ENCODE measurements at regions not wholly inside any gene's neighbourhood (a gene's known extent, or its start where the extent isn't known, plus 50 kb on each side); places are given as distances from the start of the nearest gene placed in this dataset.
"Not testable (repeated sequence)": the region's sequence is repeated elsewhere in the genome, so short reads cannot be mapped to it uniquely, and the experiment has no call there.

DNA sequence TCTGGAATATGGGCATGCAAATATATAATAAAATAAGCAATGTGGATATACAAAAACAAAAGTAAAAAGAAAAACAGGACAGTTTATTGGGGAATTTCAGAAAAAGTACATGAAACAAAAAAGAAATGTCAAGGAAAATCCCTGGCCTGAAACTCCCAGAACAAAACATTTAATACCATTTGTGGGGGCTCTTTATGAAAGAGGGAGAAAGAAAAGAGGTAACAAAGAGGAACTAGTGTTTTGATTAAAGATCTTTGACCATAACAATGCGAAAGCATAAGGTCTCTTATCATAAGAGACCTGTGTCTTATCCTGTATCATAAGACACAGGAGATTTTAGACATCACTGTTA, 88.6 kb upstream of the ARID1B start:
- no peak for DNase-seq

DNA sequence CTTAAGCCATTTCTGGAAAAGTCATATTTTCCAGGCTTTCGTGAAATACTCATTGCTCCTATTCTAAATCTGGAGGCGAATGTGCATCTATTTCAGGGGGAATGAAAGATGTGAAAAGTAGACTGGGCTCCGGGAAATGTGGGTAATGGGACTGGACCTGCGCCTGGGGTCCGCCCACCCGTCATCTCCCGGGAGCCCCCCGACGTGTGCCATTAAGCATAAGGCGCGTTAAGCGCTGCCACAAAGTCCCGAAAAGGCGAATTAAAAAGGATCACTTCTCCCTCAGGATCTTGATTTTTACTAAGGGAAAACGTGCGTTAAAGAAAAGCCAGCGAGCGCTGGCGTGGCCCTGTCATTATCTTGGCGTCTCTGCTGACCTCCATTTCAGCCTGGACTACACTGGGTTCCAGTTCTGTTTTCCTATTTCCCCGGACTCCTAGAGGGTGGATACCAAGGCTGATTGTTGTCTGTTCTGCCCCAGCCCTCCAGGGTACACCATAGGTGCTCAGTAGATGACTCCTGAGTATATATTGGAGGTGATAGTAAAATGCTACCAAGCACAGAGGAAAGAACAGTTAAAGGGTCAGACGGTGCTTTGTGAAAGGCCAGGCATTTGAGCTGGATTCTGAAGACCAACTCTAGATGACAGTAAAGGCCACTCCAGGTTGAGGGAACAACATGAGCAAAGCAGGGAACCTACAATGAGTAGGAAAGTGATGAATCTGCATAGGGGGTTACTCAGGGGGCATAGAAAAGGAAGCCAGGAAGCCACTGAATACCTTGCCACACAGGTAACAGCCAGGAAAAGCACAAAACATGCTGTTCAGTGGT, 89.2 kb upstream of the ARID1B start:
- no peak for DNase-seq

DNA sequence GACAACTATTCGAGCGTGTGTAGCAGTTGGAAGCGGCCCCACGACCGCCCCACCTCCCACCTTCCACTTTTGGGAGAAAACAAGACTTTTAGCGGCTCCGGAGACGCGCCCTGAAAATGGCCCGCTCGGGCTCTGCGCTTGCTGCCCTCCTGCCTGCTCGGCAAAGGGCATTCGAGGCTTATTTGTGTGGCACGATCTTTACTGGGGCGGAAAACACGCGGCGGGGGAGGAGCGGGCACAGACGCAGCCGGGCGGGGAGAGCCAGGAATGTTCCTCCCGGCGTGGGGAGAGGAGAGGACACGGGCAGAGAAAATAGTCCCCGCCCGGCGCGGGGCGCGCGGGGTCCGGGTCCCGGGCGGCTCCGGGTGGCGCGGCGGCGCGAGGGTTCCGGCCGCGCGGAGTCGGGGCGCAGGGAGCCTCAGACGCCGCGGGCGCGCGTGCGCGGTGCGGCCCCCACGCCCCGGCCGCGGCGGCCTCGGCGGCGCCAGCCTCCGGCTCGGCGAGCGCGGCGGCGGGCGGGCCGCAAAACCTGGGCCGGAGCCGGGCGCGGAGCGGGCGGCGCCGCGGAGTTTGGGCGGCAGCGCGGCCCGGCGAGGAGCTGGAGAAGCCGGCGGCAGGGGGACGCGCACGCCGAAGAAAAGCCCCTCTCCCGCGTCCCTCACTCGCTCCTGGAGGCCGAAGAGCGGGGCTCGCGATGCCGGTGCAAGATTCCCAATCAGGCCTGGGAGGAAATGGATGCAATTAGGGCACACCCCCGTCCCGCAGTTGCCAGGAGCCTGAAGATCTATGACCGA, 90.0 kb upstream of the ARID1B start:
- peak; percentile 62 for DNase-seq

GRCh38 chr6:156686301-156686994, 90.7 kb upstream of the ARID1B start:
- DNase-seq: peak; percentile 37

GRCh38 chr6:156685823-156686222, 91.4 kb upstream of the ARID1B start:
- DNase-seq: no peak

DNA sequence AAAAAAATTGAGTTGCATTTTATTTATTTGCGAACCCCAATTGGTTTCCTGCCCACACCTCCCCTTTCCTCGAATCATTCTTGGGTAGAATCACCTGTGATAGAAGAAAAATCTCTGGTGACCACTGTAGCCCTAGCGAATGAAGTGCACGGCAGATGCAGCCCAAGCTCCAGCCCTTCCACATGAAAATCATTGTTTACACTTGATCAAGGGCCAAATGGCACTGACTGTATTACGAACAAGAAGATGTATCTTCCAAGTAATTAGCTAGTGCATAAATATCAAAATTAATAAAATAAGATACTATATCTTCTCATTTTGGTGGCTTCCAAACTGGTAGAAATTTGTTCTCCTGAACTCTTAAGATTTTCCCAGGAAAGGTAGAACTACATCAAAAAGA, 93.4 kb upstream of the ARID1B start:
- no peak for DNase-seq

DNA sequence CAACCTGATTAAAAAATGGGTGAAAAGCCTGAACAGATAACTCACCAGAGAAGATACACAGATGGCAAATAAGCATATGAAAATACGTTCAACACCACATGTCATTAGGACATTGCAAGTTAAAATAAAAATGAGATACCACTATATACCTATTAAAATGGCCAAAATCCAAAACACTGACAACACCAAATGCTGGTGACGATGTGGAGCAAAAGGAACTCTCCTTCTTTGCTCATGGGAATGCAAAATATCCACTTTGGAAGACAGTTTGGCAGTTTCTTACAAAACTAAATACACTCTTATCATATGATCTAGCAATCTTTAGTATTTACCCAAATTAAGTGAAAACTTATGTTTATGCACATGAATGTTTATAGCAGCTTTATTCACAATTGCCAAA, 100.5 kb upstream of the ARID1B start:
- DNase-seq: no peak

- DNase-seq: no peak
Measured at GRCh38 chr6:156674197-156674596, 103.0 kb upstream of the ARID1B start.

DNA sequence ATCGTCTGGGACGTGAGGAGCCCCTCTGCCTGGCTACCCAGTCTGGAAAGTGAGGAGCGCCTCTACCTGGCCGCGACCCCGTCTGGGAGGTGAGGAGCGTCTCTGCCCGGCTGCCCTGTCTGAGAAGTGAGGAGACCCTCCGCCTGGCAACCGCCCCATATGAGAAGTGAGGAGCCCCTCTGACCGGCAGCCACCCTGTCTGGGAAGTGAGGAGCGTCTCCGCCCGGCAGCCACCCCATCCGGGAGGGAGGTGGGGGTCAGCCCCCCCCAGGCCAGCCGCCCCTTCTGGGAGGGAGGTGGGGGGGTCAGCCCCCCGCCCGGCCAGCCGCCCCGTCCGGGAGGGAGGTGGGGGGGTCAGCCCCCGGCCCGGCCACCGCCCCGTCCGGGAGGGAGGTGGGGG, 107.1 kb upstream of the ARID1B start:
- not testable (repeated sequence) for DNase-seq

GRCh38 chr6:156662025-156662445, 115.1 kb upstream of the ARID1B start:
- DNase-seq: no peak

DNA sequence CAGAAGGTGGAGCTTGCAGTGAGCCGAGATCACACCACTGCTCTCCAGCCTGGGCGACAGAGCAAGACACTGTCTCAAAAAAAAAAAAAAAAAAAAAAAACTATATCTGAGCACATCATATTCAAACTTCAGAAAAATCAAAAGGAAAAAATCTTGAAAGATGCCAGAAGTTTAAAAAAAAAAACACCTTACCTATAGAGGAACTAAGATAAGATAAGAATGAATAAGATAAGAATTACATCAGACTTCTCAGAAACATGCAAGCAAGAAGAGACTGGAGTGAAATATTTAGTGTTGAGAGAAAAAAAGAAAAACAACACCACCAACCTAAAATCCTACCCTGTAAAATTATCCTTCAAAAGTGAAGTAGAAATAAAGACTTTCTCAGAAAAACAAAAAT, 116.8 kb upstream of the ARID1B start:
- DNase-seq: no peak

DNA sequence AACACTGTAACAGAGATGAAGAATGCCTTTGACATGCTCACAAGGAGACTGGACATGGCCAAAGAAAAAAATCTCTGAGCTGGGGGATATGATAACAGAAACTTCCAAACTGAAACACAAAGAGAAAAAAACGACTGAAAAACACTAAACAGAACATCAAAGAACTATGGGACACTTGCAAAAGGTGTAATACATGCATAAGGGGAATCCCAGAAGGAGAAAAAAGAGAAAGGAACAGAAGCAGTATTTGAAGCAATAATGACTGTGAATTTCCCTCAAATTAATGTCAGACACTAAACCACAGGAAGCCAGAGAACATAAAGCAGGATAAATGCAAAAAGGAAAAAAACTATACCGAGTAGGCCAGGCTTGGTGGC, 117.4 kb upstream of the ARID1B start:
- no peak for DNase-seq

DNA sequence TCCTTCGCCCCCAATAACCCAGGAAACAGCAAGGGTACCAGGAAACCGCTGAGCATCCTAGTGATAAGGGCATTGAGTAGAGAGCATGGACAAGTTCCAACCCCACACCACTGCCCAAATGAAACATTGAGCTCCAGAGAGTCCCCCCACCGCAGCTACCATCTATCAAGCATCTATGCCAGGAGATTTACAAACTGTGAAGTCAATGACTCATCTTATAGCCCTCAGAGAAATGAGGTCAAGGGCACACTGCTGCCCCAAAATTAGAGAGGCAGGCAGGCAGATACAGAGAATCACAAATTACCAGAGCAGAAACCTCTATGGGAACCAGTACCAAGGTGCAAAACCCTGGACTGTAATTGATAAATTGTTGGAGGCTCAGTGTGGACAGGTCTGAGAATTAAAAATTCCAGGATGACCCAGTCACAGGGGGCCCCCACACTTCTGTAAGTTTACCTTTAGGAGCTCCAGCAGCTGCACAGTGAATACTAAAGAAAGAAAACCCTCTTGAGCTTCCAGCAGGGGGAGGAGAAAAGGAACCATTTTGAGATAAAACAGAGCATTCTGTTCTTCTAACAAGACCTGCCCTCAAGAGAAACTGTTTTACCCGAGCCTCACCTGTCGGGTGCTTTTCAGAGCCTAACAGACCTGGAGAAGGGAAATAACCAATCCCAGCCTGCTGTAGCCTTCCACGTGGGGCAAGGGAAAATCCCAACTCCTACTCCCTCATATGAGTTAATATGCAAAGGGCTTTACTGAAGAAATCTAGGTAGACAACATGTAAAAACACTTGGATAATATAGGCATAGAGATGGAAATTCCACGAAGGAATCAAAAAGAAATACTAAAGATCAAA, 118.0 kb upstream of the ARID1B start:
- DNase-seq: no peak

GRCh38 chr6:156658186-156658965, 118.8 kb upstream of the ARID1B start:
- DNase-seq: no peak

- no peak for DNase-seq
Measured at GRCh38 chr6:156657296-156657695, 119.9 kb upstream of the ARID1B start.

DNA sequence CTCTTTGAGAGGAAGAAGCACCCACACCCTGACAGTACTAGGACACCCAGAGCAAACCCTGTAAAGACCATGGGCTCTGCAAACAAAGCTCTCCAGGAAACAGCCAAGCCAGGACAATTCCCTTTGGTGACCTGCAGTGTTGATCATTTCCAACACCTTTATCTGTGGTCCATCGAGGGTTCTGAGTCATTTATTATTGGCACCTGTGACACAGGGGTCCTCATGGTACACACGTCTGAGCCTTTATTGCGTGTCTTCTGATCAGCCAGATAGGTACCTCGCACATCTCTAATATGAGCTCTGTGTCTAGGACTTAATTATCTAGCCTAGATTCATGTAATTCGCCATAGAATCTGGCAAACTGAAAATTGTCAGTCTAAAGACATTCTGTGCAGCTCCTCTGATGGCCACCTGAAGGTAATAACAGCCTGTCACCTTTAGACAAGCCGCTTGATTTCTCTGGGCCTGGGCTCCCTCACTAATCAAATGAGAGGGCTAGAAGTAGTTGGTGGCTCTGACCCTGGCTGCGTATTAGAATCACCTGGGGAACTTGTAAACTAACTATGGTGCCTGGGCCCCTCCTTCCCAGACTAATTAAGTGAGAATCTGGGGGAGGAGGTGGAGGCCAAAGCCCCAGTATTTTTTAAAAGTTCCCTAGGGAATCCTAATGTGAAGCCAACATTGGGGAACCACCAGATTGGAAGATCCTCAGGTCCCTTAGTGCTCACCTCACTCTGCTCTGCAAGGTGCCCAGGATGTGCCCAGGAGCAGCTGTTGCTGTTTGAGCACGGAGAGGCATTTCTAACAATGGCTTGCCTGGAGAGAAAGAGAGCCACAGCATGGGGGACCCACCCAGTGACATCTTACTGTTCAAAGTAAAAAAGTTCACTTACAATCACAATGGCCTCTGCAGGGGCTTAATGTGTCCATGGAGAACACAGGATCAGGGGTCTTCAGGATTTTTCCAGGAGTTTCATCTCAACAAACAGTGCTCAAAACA, 122.0 kb upstream of the ARID1B start:
- DNase-seq: no peak

- DNase-seq: no peak
Measured at GRCh38 chr6:156652231-156652750, 124.9 kb upstream of the ARID1B start.

- no peak for DNase-seq
Measured at GRCh38 chr6:156651486-156651885, 125.7 kb upstream of the ARID1B start.

DNA sequence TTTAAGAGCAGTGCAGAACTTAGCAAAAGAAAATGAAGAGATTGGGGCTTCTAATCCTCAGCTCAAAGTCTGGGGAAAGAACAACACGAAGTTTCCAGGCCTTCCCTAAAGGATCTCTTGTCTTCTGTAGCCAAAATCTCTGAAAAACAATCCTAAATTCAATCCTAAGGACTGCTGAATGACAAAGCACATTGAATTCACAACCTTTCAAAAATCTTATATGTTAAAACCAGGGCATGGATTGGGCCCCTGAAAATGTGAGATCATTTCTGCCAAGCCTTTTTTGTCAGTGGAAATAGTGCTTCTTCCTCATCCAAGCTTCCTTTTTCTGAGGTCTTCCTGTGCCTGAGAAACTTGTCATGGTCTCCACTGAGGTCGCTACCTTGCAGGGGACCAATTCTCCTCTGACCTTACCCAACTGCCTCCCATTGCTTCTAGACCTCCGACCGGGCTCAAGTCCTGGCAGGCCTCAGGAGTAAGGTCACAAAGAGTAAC, 126.2 kb upstream of the ARID1B start:
- DNase-seq: no peak

- no peak for DNase-seq
Measured at GRCh38 chr6:156648616-156649015, 128.6 kb upstream of the ARID1B start.
